HG02885 (cell line): ENCODE measurements at regions not wholly inside any gene's neighbourhood (a gene's known extent, or its start where the extent isn't known, plus 50 kb on each side); places are given as distances from the start of the nearest gene placed in this dataset.

ENCODE experiments used
- ATAC-seq: cut with Tn5 transposase; IDR thresholded peaks from one replicate; pipeline ENCODE4 v1.9.1; 2021; ENCODE audit warnings: mild to moderate bottlenecking; ENCODE audit not compliant: unreplicated experiment, poor library complexity

- ATAC-seq: no peak
Measured at GRCh38 chr16:64892835-64893785, 228.8 kb downstream of the CDH11 start.

GRCh38 chr16:64889446-64889845 lies 232.4 kb downstream of the CDH11 start:
- no peak for ATAC-seq

- no peak for ATAC-seq
Measured at GRCh38 chr16:64887651-64888050, 234.2 kb downstream of the CDH11 start.

- no peak for ATAC-seq
Measured at GRCh38 chr16:64882078-64882784, 239.6 kb downstream of the CDH11 start.

- ATAC-seq: no peak
Measured at GRCh38 chr16:64880994-64881393, 240.9 kb downstream of the CDH11 start.

GRCh38 chr16:64880006-64880405 lies 241.9 kb downstream of the CDH11 start:
- no peak for ATAC-seq

GRCh38 chr16:64878940-64879339 lies 242.9 kb downstream of the CDH11 start:
- ATAC-seq: no peak

- ATAC-seq: no peak
Measured at GRCh38 chr16:64872101-64872500, 249.8 kb downstream of the CDH11 start.

- no peak for ATAC-seq
Measured at GRCh38 chr16:64870859-64871258, 251.0 kb downstream of the CDH11 start.

- ATAC-seq: no peak
Measured at GRCh38 chr16:64869781-64870180, 252.1 kb downstream of the CDH11 start.

- no peak for ATAC-seq
Measured at GRCh38 chr16:64866021-64866420, 255.8 kb downstream of the CDH11 start.

- no peak for ATAC-seq
Measured at GRCh38 chr16:64865069-64865696, 256.7 kb downstream of the CDH11 start.

- ATAC-seq: no peak
Measured at GRCh38 chr16:64864232-64864809, 257.5 kb downstream of the CDH11 start.

- no peak for ATAC-seq
Measured at GRCh38 chr16:64858076-64858475, 263.8 kb downstream of the CDH11 start.

GRCh38 chr16:64857411-64857810 lies 264.5 kb downstream of the CDH11 start:
- ATAC-seq: no peak

- no peak for ATAC-seq
Measured at GRCh38 chr16:64853551-64853950, 268.3 kb downstream of the CDH11 start.

- no peak for ATAC-seq
Measured at GRCh38 chr16:64846966-64847365, 274.9 kb downstream of the CDH11 start.

GRCh38 chr16:64845071-64845470 lies 276.8 kb downstream of the CDH11 start:
- ATAC-seq: no peak

GRCh38 chr16:64841482-64841881 lies 280.4 kb downstream of the CDH11 start:
- no peak for ATAC-seq

- no peak for ATAC-seq
Measured at GRCh38 chr16:64841071-64841470, 280.8 kb downstream of the CDH11 start.

- ATAC-seq: no peak
Measured at GRCh38 chr16:64830653-64831052, 291.2 kb downstream of the CDH11 start.
